ENCODE measurements at regions not wholly inside any gene's neighbourhood (a gene's known extent, or its start where the extent isn't known, plus 50 kb on each side); places are given as distances from the start of the nearest gene placed in this dataset.
"Not testable (repeated sequence)": the region's sequence is repeated elsewhere in the genome, so short reads cannot be mapped to it uniquely, and the experiment has no call there.

GRCh38 chr6:144434308-144434990 is 149.3 kb downstream of the UTRN start:
- no peaks in the 10 kb centered on the region for H3K9me3 ChIP-seq (ENCODE audit: low read length)
- H3K4me2 ChIP-seq (ENCODE audit: low read depth, low read length, poor library complexity, severe bottlenecking), result no peak overlapping the region
- H4K20me1 ChIP-seq (ENCODE audit: insufficient read depth, low read depth, low read length), result no peaks in the 10 kb centered on the region

GRCh38 chr6:144435602-144436426 is 150.7 kb downstream of the UTRN start:
- Histone ChIP-seq H2AFZ (ENCODE audit: low read length) (no peak overlapping the region), H3K27ac (ENCODE audit: low read length) (no peak overlapping the region), H3K36me3 (ENCODE audit: insufficient read depth, low read length) (no peaks in the 10 kb centered on the region), H3K9ac (ENCODE audit: low read length) (no peak overlapping the region), H3K4me1 (ENCODE audit: low read length) (no peaks in the 10 kb centered on the region), H3K9me2 (replicated peaks; ENCODE audit: insufficient read depth, low read length) (no peaks in the 10 kb centered on the region), H3K9me3 (ENCODE audit: low read length) (no peaks in the 10 kb centered on the region), H3K4me3 (ENCODE audit: low read length) (no peak overlapping the region), H3K4me2 (ENCODE audit: low read depth, low read length, poor library complexity, severe bottlenecking) (no peak overlapping the region), H4K20me1 (ENCODE audit: insufficient read depth, low read depth, low read length) (no peaks in the 10 kb centered on the region), H3K79me2 (ENCODE audit: low read length) (no peaks in the 10 kb centered on the region), H3K27me3 (ENCODE audit: low read length) (no peaks in the 10 kb centered on the region)
- DNase-seq, result no peak

More at GRCh38 chr6:144434308-144434990, 149.3 kb downstream of the UTRN start:
- Histone ChIP-seq H3K36me3 (ENCODE audit: insufficient read depth, low read length) (no peaks in the 10 kb centered on the region), H3K9ac (ENCODE audit: low read length) (no peak overlapping the region), H3K79me2 (ENCODE audit: low read length) (no peaks in the 10 kb centered on the region), H3K27ac (ENCODE audit: low read length) (no peak overlapping the region), H3K27me3 (ENCODE audit: low read length) (no peaks in the 10 kb centered on the region), H3K4me1 (ENCODE audit: low read length) (peaks cover 6% of the 10 kb centered on the region), H3K4me3 (ENCODE audit: low read length) (no peak overlapping the region), H3K9me2 (replicated peaks; ENCODE audit: insufficient read depth, low read length) (no peaks in the 10 kb centered on the region), H2AFZ (ENCODE audit: low read length) (no peak overlapping the region)
- no peak for DNase-seq

GRCh38 chr6:144437105-144437504 is 152.0 kb downstream of the UTRN start:
- DNase-seq, result no peak
- H3K27me3 ChIP-seq (ENCODE audit: low read length), result no peaks in the 10 kb centered on the region
- no peaks in the 10 kb centered on the region for H3K9me3 ChIP-seq (ENCODE audit: low read length)
- no peaks in the 10 kb centered on the region for H3K36me3 ChIP-seq (ENCODE audit: insufficient read depth, low read length)
- no peak overlapping the region for H3K9ac ChIP-seq (ENCODE audit: low read length)
- no peak overlapping the region for H3K27ac ChIP-seq (ENCODE audit: low read length)
- H3K4me2 ChIP-seq (ENCODE audit: low read depth, low read length, poor library complexity, severe bottlenecking), result no peak overlapping the region
- H3K4me3 ChIP-seq (ENCODE audit: low read length), result no peak overlapping the region
- H3K79me2 ChIP-seq (ENCODE audit: low read length), result no peaks in the 10 kb centered on the region
- no peaks in the 10 kb centered on the region for H3K9me2 ChIP-seq (replicated peaks; ENCODE audit: insufficient read depth, low read length)
- no peaks in the 10 kb centered on the region for H4K20me1 ChIP-seq (ENCODE audit: insufficient read depth, low read depth, low read length)
- no peaks in the 10 kb centered on the region for H3K4me1 ChIP-seq (ENCODE audit: low read length)
- H2AFZ ChIP-seq (ENCODE audit: low read length), result no peak overlapping the region

- no peak for DNase-seq
- no peak overlapping the region for H3K27ac ChIP-seq (ENCODE audit: low read length)
- H2AFZ ChIP-seq (ENCODE audit: low read length), result no peak overlapping the region
- no peaks in the 10 kb centered on the region for H3K36me3 ChIP-seq (ENCODE audit: insufficient read depth, low read length)
- H4K20me1 ChIP-seq (ENCODE audit: insufficient read depth, low read depth, low read length), result no peaks in the 10 kb centered on the region
- H3K79me2 ChIP-seq (ENCODE audit: low read length), result no peaks in the 10 kb centered on the region
- no peak overlapping the region for H3K4me2 ChIP-seq (ENCODE audit: low read depth, low read length, poor library complexity, severe bottlenecking)
- no peaks in the 10 kb centered on the region for H3K9me2 ChIP-seq (replicated peaks; ENCODE audit: insufficient read depth, low read length)
- H3K27me3 ChIP-seq (ENCODE audit: low read length), result no peaks in the 10 kb centered on the region
- no peak overlapping the region for H3K9ac ChIP-seq (ENCODE audit: low read length)
- H3K4me3 ChIP-seq (ENCODE audit: low read length), result no peak overlapping the region
- H3K4me1 ChIP-seq (ENCODE audit: low read length), result no peaks in the 10 kb centered on the region
- H3K9me3 ChIP-seq (ENCODE audit: low read length), result no peaks in the 10 kb centered on the region
Observed at GRCh38 chr6:144438103-144438502, 153.0 kb downstream of the UTRN start.

- Histone ChIP-seq H2AFZ (ENCODE audit: low read length) (no peak overlapping the region), H3K27me3 (ENCODE audit: low read length) (no peaks in the 10 kb centered on the region), H3K4me3 (ENCODE audit: low read length) (no peak overlapping the region), H3K27ac (ENCODE audit: low read length) (no peak overlapping the region), H3K4me2 (ENCODE audit: low read depth, low read length, poor library complexity, severe bottlenecking) (no peak overlapping the region), H4K20me1 (ENCODE audit: insufficient read depth, low read depth, low read length) (no peaks in the 10 kb centered on the region), H3K4me1 (ENCODE audit: low read length) (no peaks in the 10 kb centered on the region), H3K9me3 (ENCODE audit: low read length) (no peaks in the 10 kb centered on the region), H3K9me2 (replicated peaks; ENCODE audit: insufficient read depth, low read length) (no peaks in the 10 kb centered on the region), H3K9ac (ENCODE audit: low read length) (no peak overlapping the region), H3K36me3 (ENCODE audit: insufficient read depth, low read length) (no peaks in the 10 kb centered on the region), H3K79me2 (ENCODE audit: low read length) (no peaks in the 10 kb centered on the region)
- DNase-seq, result no peak
Observed at GRCh38 chr6:144439016-144439415, 153.9 kb downstream of the UTRN start.

GRCh38 chr6:144441801-144442200 is 156.7 kb downstream of the UTRN start:
- not testable (repeated sequence) for H3K9ac ChIP-seq (ENCODE audit: low read length); H3K27ac ChIP-seq (ENCODE audit: low read length); H4K20me1 ChIP-seq (ENCODE audit: insufficient read depth, low read depth, low read length); DNase-seq; H3K4me2 ChIP-seq (ENCODE audit: low read depth, low read length, poor library complexity, severe bottlenecking); H2AFZ ChIP-seq (ENCODE audit: low read length); H3K79me2 ChIP-seq (ENCODE audit: low read length); H3K9me3 ChIP-seq (ENCODE audit: low read length); H3K4me1 ChIP-seq (ENCODE audit: low read length); H3K27me3 ChIP-seq (ENCODE audit: low read length); H3K36me3 ChIP-seq (ENCODE audit: insufficient read depth, low read length); H3K9me2 ChIP-seq (replicated peaks; ENCODE audit: insufficient read depth, low read length); H3K4me3 ChIP-seq (ENCODE audit: low read length)

GRCh38 chr6:144443157-144443556 is 158.0 kb downstream of the UTRN start:
- Histone ChIP-seq H3K4me1 (ENCODE audit: low read length) (no peaks in the 10 kb centered on the region), H3K4me3 (ENCODE audit: low read length) (no peak overlapping the region), H3K79me2 (ENCODE audit: low read length) (no peaks in the 10 kb centered on the region), H3K27me3 (ENCODE audit: low read length) (no peaks in the 10 kb centered on the region), H3K9me3 (ENCODE audit: low read length) (no peaks in the 10 kb centered on the region), H3K9ac (ENCODE audit: low read length) (no peak overlapping the region), H3K36me3 (ENCODE audit: insufficient read depth, low read length) (no peaks in the 10 kb centered on the region), H2AFZ (ENCODE audit: low read length) (no peak overlapping the region), H3K9me2 (replicated peaks; ENCODE audit: insufficient read depth, low read length) (no peaks in the 10 kb centered on the region), H3K27ac (ENCODE audit: low read length) (no peak overlapping the region), H4K20me1 (ENCODE audit: insufficient read depth, low read depth, low read length) (no peaks in the 10 kb centered on the region), H3K4me2 (ENCODE audit: low read depth, low read length, poor library complexity, severe bottlenecking) (no peak overlapping the region)
- DNase-seq, result no peak

GRCh38 chr6:144447472-144447871 is 162.3 kb downstream of the UTRN start:
- Histone ChIP-seq H3K4me2 (ENCODE audit: low read depth, low read length, poor library complexity, severe bottlenecking) (no peak overlapping the region), H3K36me3 (ENCODE audit: insufficient read depth, low read length) (no peaks in the 10 kb centered on the region), H3K9ac (ENCODE audit: low read length) (no peak overlapping the region)

More at GRCh38 chr6:144447472-144447871, 162.3 kb downstream of the UTRN start:
- no peaks in the 10 kb centered on the region for H3K4me1 ChIP-seq (ENCODE audit: low read length)
- H3K27me3 ChIP-seq (ENCODE audit: low read length), result no peaks in the 10 kb centered on the region
- no peak for DNase-seq
- H4K20me1 ChIP-seq (ENCODE audit: insufficient read depth, low read depth, low read length), result no peaks in the 10 kb centered on the region
- no peak overlapping the region for H2AFZ ChIP-seq (ENCODE audit: low read length)
- no peak overlapping the region for H3K27ac ChIP-seq (ENCODE audit: low read length)
- H3K9me3 ChIP-seq (ENCODE audit: low read length), result no peaks in the 10 kb centered on the region
- no peaks in the 10 kb centered on the region for H3K9me2 ChIP-seq (replicated peaks; ENCODE audit: insufficient read depth, low read length)
- no peaks in the 10 kb centered on the region for H3K79me2 ChIP-seq (ENCODE audit: low read length)
- H3K4me3 ChIP-seq (ENCODE audit: low read length), result no peak overlapping the region
